ENCODE measurements at regions not wholly inside any gene's neighbourhood (a gene's known extent, or its start where the extent isn't known, plus 50 kb on each side); places are given as distances from the start of the nearest gene placed in this dataset.
A peak's percentile ranks its signal among the peaks of the same experiment; 100 is the strongest.

GRCh38 chr6:15948930-15949900, 179.7 kb upstream of the MYLIP start:
- no peak overlapping the region for H4K91ac ChIP-seq (ENCODE audit: low read length)
- H2BK5ac ChIP-seq (ENCODE audit: low read depth, low read length, poor library complexity, severe bottlenecking), result no peak overlapping the region
- H4K8ac ChIP-seq (ENCODE audit: low read length), result no peak overlapping the region
- H3K4me3 ChIP-seq (ENCODE audit: insufficient read depth in 1 of 2, low read depth in 1 of 2, low read length in 2 of 2), result no peak overlapping the region
- no peak overlapping the region for H2BK15ac ChIP-seq (ENCODE audit: low read depth, poor library complexity, severe bottlenecking)
- no peaks in the 10 kb centered on the region for H3K9me3 ChIP-seq (ENCODE audit: control insufficient read depth, low read length)
- no peak overlapping the region for H3K27ac ChIP-seq (ENCODE audit: low read length, poor library complexity, severe bottlenecking)
- 38% methylated on average over 8 of the region's 10 CpGs for WGBS
- H3K14ac ChIP-seq (ENCODE audit: low read length in 2 of 2), result no peak overlapping the region
- H3K9ac ChIP-seq (ENCODE audit: low read length), result no peak overlapping the region
- no peaks in the 10 kb centered on the region for H3K79me1 ChIP-seq (replicated peaks; ENCODE audit: low read length, poor library complexity, severe bottlenecking)
- H3K23ac ChIP-seq (ENCODE audit: low read length in 2 of 2), result no peak overlapping the region
- no peak overlapping the region for H2AK5ac ChIP-seq (ENCODE audit: low read length, severe bottlenecking)
- H3K4me1 ChIP-seq (ENCODE audit: control insufficient read depth, insufficient read depth, low read depth, low read length), result peaks cover 5% of the 10 kb centered on the region
- H3K4me2 ChIP-seq (ENCODE audit: low read length, poor library complexity, severe bottlenecking), result peak overlapping the region; percentile 0
- peak; percentile 43 for DNase-seq
- H3K4ac ChIP-seq (ENCODE audit: low read depth in 1 of 2, low read length in 2 of 2), result no peak overlapping the region
- H2BK120ac ChIP-seq (ENCODE audit: low read depth, low read length), result peak overlapping the region; percentile 82
- H3K18ac ChIP-seq (ENCODE audit: low read depth in 1 of 2, low read length in 2 of 2), result no peak overlapping the region
- no peak overlapping the region for H2AFZ ChIP-seq (ENCODE audit: low read depth, low read length)
- no peak overlapping the region for H2BK12ac ChIP-seq (ENCODE audit: low read length in 2 of 2)
- H3K27me3 ChIP-seq (ENCODE audit: control insufficient read depth in 1 of 2, insufficient read depth in 1 of 2, low read length in 2 of 2), result no peaks in the 10 kb centered on the region
- H3K36me3 ChIP-seq (ENCODE audit: control insufficient read depth in 1 of 2, insufficient read depth in 2 of 2, low read depth in 1 of 2, low read length in 2 of 2), result no peaks in the 10 kb centered on the region

GRCh38 chr6:15947923-15948322, 181.0 kb upstream of the MYLIP start:
- Histone ChIP-seq H3K4me2 (ENCODE audit: low read length, poor library complexity, severe bottlenecking) (no peak overlapping the region), H2BK120ac (ENCODE audit: low read depth, low read length) (no peak overlapping the region), H3K4me1 (ENCODE audit: control insufficient read depth, insufficient read depth, low read depth, low read length) (peaks cover 5% of the 10 kb centered on the region), H4K8ac (ENCODE audit: low read length) (no peak overlapping the region), H3K9me3 (ENCODE audit: control insufficient read depth, low read length) (no peaks in the 10 kb centered on the region), H2BK5ac (ENCODE audit: low read depth, low read length, poor library complexity, severe bottlenecking) (no peak overlapping the region), H3K79me1 (replicated peaks; ENCODE audit: low read length, poor library complexity, severe bottlenecking) (no peaks in the 10 kb centered on the region), H2AFZ (ENCODE audit: low read depth, low read length) (no peak overlapping the region), H3K4ac (ENCODE audit: low read depth in 1 of 2, low read length in 2 of 2) (no peak overlapping the region), H2AK5ac (ENCODE audit: low read length, severe bottlenecking) (no peak overlapping the region), H3K27ac (ENCODE audit: low read length, poor library complexity, severe bottlenecking) (no peak overlapping the region), H3K9ac (ENCODE audit: low read length) (no peak overlapping the region), H3K18ac (ENCODE audit: low read depth in 1 of 2, low read length in 2 of 2) (peak overlapping the region in 1 of 2 experiments; percentile 61), H3K23ac (ENCODE audit: low read length in 2 of 2) (no peak overlapping the region), H3K27me3 (ENCODE audit: control insufficient read depth in 1 of 2, insufficient read depth in 1 of 2, low read length in 2 of 2) (peaks cover 0 to 4% of the 10 kb centered on the region in 2 experiments), H2BK15ac (ENCODE audit: low read depth, poor library complexity, severe bottlenecking) (no peak overlapping the region), H4K91ac (ENCODE audit: low read length) (no peak overlapping the region), H3K4me3 (ENCODE audit: insufficient read depth in 1 of 2, low read depth in 1 of 2, low read length in 2 of 2) (no peak overlapping the region), H3K14ac (ENCODE audit: low read length in 2 of 2) (no peak overlapping the region), H3K36me3 (ENCODE audit: control insufficient read depth in 1 of 2, insufficient read depth in 2 of 2, low read depth in 1 of 2, low read length in 2 of 2) (no peaks in the 10 kb centered on the region), H2BK12ac (ENCODE audit: low read length in 2 of 2) (peak overlapping the region in 1 of 2 experiments; percentile 84)
- no peak for DNase-seq
- 100% methylated on average over 3 of the region's 4 CpGs for WGBS

GRCh38 chr6:15947436-15947835, 181.4 kb upstream of the MYLIP start:
- H3K18ac ChIP-seq (ENCODE audit: low read depth in 1 of 2, low read length in 2 of 2), result no peak overlapping the region
- 100% methylated on average over 1 of the region's 1 CpG for WGBS

GRCh38 chr6:15946701-15947385, 182.0 kb upstream of the MYLIP start:
- no peak overlapping the region for H2BK12ac ChIP-seq (ENCODE audit: low read length in 2 of 2)
- H3K9ac ChIP-seq (ENCODE audit: low read length), result no peak overlapping the region
- peaks cover 5% of the 10 kb centered on the region for H3K4me1 ChIP-seq (ENCODE audit: control insufficient read depth, insufficient read depth, low read depth, low read length)
- no peak overlapping the region for H3K23ac ChIP-seq (ENCODE audit: low read length in 2 of 2)
- no peak overlapping the region for H3K14ac ChIP-seq (ENCODE audit: low read length in 2 of 2)
- H2BK120ac ChIP-seq (ENCODE audit: low read depth, low read length), result no peak overlapping the region
- H4K8ac ChIP-seq (ENCODE audit: low read length), result no peak overlapping the region
- H3K36me3 ChIP-seq (ENCODE audit: control insufficient read depth in 1 of 2, insufficient read depth in 2 of 2, low read depth in 1 of 2, low read length in 2 of 2), result no peaks in the 10 kb centered on the region
- H3K18ac ChIP-seq (ENCODE audit: low read depth in 1 of 2, low read length in 2 of 2), result no peak overlapping the region
- no peak overlapping the region for H4K91ac ChIP-seq (ENCODE audit: low read length)
- H3K27ac ChIP-seq (ENCODE audit: low read length, poor library complexity, severe bottlenecking), result no peak overlapping the region
- DNase-seq, result no peak
- WGBS, result 92% methylated on average over 4 of the region's 4 CpGs
- H3K79me1 ChIP-seq (replicated peaks; ENCODE audit: low read length, poor library complexity, severe bottlenecking), result no peaks in the 10 kb centered on the region
- H3K4me3 ChIP-seq (ENCODE audit: insufficient read depth in 1 of 2, low read depth in 1 of 2, low read length in 2 of 2), result no peak overlapping the region
- no peak overlapping the region for H2AFZ ChIP-seq (ENCODE audit: low read depth, low read length)
- no peak overlapping the region for H3K4me2 ChIP-seq (ENCODE audit: low read length, poor library complexity, severe bottlenecking)
- H2BK15ac ChIP-seq (ENCODE audit: low read depth, poor library complexity, severe bottlenecking), result no peak overlapping the region
- no peak overlapping the region for H3K4ac ChIP-seq (ENCODE audit: low read depth in 1 of 2, low read length in 2 of 2)
- H2AK5ac ChIP-seq (ENCODE audit: low read length, severe bottlenecking), result no peak overlapping the region
- no peak overlapping the region for H2BK5ac ChIP-seq (ENCODE audit: low read depth, low read length, poor library complexity, severe bottlenecking)
- H3K9me3 ChIP-seq (ENCODE audit: control insufficient read depth, low read length), result no peaks in the 10 kb centered on the region
- H3K27me3 ChIP-seq (ENCODE audit: control insufficient read depth in 1 of 2, insufficient read depth in 1 of 2, low read length in 2 of 2), result peaks cover 0 to 8% of the 10 kb centered on the region in 2 experiments

More at GRCh38 chr6:15947436-15947835, 181.4 kb upstream of the MYLIP start:
- H3K4me3 ChIP-seq (ENCODE audit: insufficient read depth in 1 of 2, low read depth in 1 of 2, low read length in 2 of 2), result no peak overlapping the region
- no peak overlapping the region for H2AK5ac ChIP-seq (ENCODE audit: low read length, severe bottlenecking)
- H2BK12ac ChIP-seq (ENCODE audit: low read length in 2 of 2), result peak overlapping the region in 1 of 2 experiments; percentile 67
- no peak overlapping the region for H3K4me2 ChIP-seq (ENCODE audit: low read length, poor library complexity, severe bottlenecking)
- H3K9ac ChIP-seq (ENCODE audit: low read length), result no peak overlapping the region
- no peak overlapping the region for H3K4ac ChIP-seq (ENCODE audit: low read depth in 1 of 2, low read length in 2 of 2)
- H3K9me3 ChIP-seq (ENCODE audit: control insufficient read depth, low read length), result no peaks in the 10 kb centered on the region
- H3K23ac ChIP-seq (ENCODE audit: low read length in 2 of 2), result no peak overlapping the region
- H3K14ac ChIP-seq (ENCODE audit: low read length in 2 of 2), result no peak overlapping the region
- H3K27ac ChIP-seq (ENCODE audit: low read length, poor library complexity, severe bottlenecking), result no peak overlapping the region
- no peak overlapping the region for H2BK120ac ChIP-seq (ENCODE audit: low read depth, low read length)
- DNase-seq, result no peak
- peaks cover 0 to 8% of the 10 kb centered on the region in 2 experiments for H3K27me3 ChIP-seq (ENCODE audit: control insufficient read depth in 1 of 2, insufficient read depth in 1 of 2, low read length in 2 of 2)
- H4K91ac ChIP-seq (ENCODE audit: low read length), result no peak overlapping the region
- H2BK5ac ChIP-seq (ENCODE audit: low read depth, low read length, poor library complexity, severe bottlenecking), result no peak overlapping the region
- H3K4me1 ChIP-seq (ENCODE audit: control insufficient read depth, insufficient read depth, low read depth, low read length), result peaks cover 5% of the 10 kb centered on the region
- H2BK15ac ChIP-seq (ENCODE audit: low read depth, poor library complexity, severe bottlenecking), result no peak overlapping the region
- no peak overlapping the region for H2AFZ ChIP-seq (ENCODE audit: low read depth, low read length)
- no peak overlapping the region for H4K8ac ChIP-seq (ENCODE audit: low read length)
- H3K79me1 ChIP-seq (replicated peaks; ENCODE audit: low read length, poor library complexity, severe bottlenecking), result no peaks in the 10 kb centered on the region
- H3K36me3 ChIP-seq (ENCODE audit: control insufficient read depth in 1 of 2, insufficient read depth in 2 of 2, low read depth in 1 of 2, low read length in 2 of 2), result no peaks in the 10 kb centered on the region
